Jurkat, Clone E6-1 (cell line): ENCODE measurements at regions not wholly inside any gene's neighbourhood (a gene's known extent, or its start where the extent isn't known, plus 50 kb on each side); places are given as distances from the start of the nearest gene placed in this dataset.
A peak's percentile ranks its signal among the peaks of the same experiment; 100 is the strongest.

Experiments used
- DNase-seq: peaks from one replicate; pipeline ENCODE4 v3.0.0-alpha.2; 2011; ENCODE audit warnings: low read depth, low spot score
- H3K4me3 ChIP-seq: 2 replicates; pipeline ENCODE4 v1.5.1; 2011; ENCODE audit warnings: mild to moderate bottlenecking, low read length, control low read depth, moderate library complexity

GRCh38 chr5:163968651-163969050 lies 463.2 kb downstream of the MAT2B start:
- no peak for DNase-seq

GRCh38 chr5:163976696-163977095 lies 471.3 kb downstream of the MAT2B start:
- H3K4me3 ChIP-seq: no peak overlapping the region
- no peak for DNase-seq

More at GRCh38 chr5:163968651-163969050, 463.2 kb downstream of the MAT2B start:
- no peak overlapping the region for H3K4me3 ChIP-seq

GRCh38 chr5:163978897-163979296 lies 473.5 kb downstream of the MAT2B start:
- DNase-seq: no peak

GRCh38 chr5:163988566-163988965 lies 483.1 kb downstream of the MAT2B start:
- no peak for DNase-seq
- no peak overlapping the region for H3K4me3 ChIP-seq

More at GRCh38 chr5:163978897-163979296, 473.5 kb downstream of the MAT2B start:
- H3K4me3 ChIP-seq: no peak overlapping the region

- no peak for DNase-seq
Measured at GRCh38 chr5:163993126-163993525, 487.7 kb downstream of the MAT2B start.

GRCh38 chr5:163995206-163995605 lies 489.8 kb downstream of the MAT2B start:
- no peak overlapping the region for H3K4me3 ChIP-seq
- DNase-seq: no peak

More at GRCh38 chr5:163993126-163993525, 487.7 kb downstream of the MAT2B start:
- H3K4me3 ChIP-seq: no peak overlapping the region

GRCh38 chr5:163997965-163998364 lies 492.5 kb downstream of the MAT2B start:
- DNase-seq: no peak
- H3K4me3 ChIP-seq: no peak overlapping the region

GRCh38 chr5:164000241-164000640 lies 494.8 kb downstream of the MAT2B start:
- no peak for DNase-seq
- H3K4me3 ChIP-seq: no peak overlapping the region

- H3K4me3 ChIP-seq: no peak overlapping the region
- DNase-seq: no peak
Measured at GRCh38 chr5:164000819-164001218, 495.4 kb downstream of the MAT2B start.

- DNase-seq: no peak
- H3K4me3 ChIP-seq: no peak overlapping the region
Measured at GRCh38 chr5:164002214-164002613, 496.8 kb downstream of the MAT2B start.

- DNase-seq: no peak
- H3K4me3 ChIP-seq: no peak overlapping the region
Measured at GRCh38 chr5:164002628-164003027, 497.2 kb downstream of the MAT2B start.

GRCh38 chr5:164005071-164005470 lies 499.7 kb downstream of the MAT2B start:
- DNase-seq: no peak

GRCh38 chr5:164007064-164007463 lies 501.6 kb downstream of the MAT2B start:
- H3K4me3 ChIP-seq: no peak overlapping the region
- DNase-seq: no peak

More at GRCh38 chr5:164005071-164005470, 499.7 kb downstream of the MAT2B start:
- H3K4me3 ChIP-seq: no peak overlapping the region

GRCh38 chr5:164009621-164010020 lies 504.2 kb downstream of the MAT2B start:
- H3K4me3 ChIP-seq: no peak overlapping the region
- no peak for DNase-seq

GRCh38 chr5:164010900-164011299 lies 505.5 kb downstream of the MAT2B start:
- no peak for DNase-seq
- H3K4me3 ChIP-seq: no peak overlapping the region

- no peak overlapping the region for H3K4me3 ChIP-seq
- no peak for DNase-seq
Measured at GRCh38 chr5:164012371-164012770, 507.0 kb downstream of the MAT2B start.

- DNase-seq: peak; percentile 69
Measured at GRCh38 chr5:164013077-164013670, 507.8 kb downstream of the MAT2B start.

GRCh38 chr5:164020116-164020515 lies 514.7 kb downstream of the MAT2B start:
- DNase-seq: no peak
- no peak overlapping the region for H3K4me3 ChIP-seq

More at GRCh38 chr5:164013077-164013670, 507.8 kb downstream of the MAT2B start:
- H3K4me3 ChIP-seq: no peak overlapping the region

- no peak for DNase-seq
- no peak overlapping the region for H3K4me3 ChIP-seq
Measured at GRCh38 chr5:164027738-164028137, 522.3 kb downstream of the MAT2B start.

GRCh38 chr5:164038128-164038783 lies 532.8 kb downstream of the MAT2B start:
- H3K4me3 ChIP-seq: no peak overlapping the region
- DNase-seq: no peak

- H3K4me3 ChIP-seq: no peak overlapping the region
- DNase-seq: no peak
Measured at GRCh38 chr5:164041105-164041504, 535.7 kb downstream of the MAT2B start.
